ENCODE measurements at regions not wholly inside any gene's neighbourhood (a gene's known extent, or its start where the extent isn't known, plus 50 kb on each side); places are given as distances from the start of the nearest gene placed in this dataset.
"Not testable (repeated sequence)": the region's sequence is repeated elsewhere in the genome, so short reads cannot be mapped to it uniquely, and the experiment has no call there.

DNA sequence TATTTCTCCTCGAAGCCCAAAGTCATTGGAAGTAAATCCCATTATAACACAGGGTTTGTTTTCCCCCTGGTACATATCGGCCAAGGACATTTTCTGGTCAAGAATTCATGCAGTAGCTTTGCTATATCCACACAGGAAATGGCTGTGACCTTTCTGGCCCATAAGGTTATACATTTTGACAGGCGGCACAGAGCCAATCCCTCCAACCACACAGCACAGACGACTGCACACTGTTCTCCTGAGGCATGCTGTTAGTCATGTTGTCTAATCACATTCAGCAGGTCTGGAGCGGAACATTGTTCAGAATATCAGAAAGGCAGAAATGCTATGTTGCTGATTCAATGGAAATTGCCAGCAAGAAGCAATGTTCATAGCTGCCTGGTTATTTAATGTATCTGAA, 742.3 kb upstream of the SLC8A1 start:
- no peak for DNase-seq

DNA sequence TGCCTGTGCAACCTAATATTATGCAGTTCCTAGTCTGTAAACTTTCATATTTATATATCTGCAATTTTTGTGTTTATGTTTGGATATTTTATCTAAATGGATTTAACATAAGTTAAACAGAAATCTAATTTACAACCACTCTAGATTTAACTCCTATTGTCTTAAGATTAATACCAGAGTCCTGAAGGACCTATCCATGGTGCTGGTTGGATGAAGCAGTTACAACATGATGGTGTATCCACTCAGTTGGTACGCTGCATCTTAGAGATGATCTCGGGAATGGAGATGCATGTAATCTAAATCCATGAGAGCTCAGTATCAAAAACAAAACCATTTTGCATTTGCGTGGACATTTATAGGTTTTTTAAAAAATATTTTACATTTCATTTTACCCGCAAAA, 745.9 kb upstream of the SLC8A1 start:
- no peak for DNase-seq

DNA sequence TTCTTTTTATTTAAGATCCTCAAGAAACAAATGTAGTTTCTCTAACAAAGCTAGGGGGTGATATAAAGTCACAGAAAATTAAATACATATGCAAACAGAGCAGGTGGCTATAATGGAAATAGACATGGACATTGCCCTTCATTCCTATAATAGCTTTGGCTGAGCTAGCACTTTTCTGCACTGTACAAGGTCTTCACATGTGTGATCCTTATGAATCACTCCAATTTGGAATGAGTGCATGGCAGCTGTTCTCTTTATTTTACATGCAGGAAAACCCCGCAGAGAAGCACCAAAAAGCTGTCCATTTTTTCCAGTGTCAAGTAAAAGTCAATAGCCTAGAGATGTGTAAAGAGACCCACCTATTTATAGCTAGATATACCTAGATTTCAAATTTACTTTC, 747.4 kb upstream of the SLC8A1 start:
- no peak for DNase-seq

DNA sequence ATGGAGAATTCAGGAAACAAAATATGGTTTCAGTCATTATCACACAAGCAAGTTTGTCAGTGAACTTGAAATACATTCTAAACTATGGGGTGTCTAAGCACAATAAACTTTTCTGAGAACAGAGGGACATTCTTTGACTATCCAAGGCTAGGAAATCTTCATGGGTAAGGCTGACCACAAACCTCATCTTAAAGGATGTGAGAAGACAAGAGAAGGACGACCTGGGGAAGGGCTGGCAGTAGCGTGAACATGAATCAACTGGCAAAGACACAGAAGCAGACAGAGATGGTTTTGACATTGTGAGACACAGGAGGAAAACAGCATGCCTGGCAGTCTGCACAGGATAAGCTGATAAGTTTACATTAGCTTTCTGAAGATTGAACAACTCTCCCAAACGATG, 752.4 kb upstream of the SLC8A1 start:
- DNase-seq, result no peak

DNA sequence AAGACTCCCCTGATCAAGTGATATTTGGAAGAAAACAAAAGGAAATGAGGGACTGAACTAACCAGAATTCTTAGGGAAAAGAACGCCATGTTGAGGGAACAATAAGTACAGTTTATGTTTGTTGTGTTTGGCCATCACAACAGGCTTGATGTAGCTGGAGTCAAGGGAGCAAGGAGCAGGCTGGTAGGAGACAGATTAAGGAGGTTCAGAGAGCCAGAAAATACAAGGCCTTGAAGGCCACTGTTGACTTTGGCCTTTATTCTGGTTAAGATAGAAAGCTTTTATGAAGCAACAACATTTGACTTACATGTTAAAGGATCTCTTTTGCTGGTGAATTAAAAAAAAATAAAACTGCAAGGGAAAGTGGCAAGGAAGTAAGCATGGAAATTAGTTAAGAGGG, 754.1 kb upstream of the SLC8A1 start:
- DNase-seq, result no peak

DNA sequence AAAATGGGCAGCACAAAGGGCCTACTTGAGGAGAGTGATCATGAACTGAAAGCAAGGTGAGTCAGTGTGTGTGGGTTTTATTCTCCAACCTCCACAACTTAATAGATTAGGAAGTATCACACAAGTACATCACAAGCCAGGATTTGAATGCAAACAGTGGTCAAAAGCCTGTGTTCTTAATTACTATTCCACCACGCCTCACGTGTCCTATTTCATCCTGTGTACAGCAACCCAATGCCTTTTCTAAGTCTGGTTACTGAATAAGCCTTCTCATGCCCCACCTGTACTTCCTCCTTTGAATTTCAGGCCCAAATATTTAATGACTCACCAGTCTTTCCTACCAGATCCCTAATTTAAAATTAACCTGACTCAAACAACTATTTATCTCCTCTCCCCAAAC, 755.7 kb upstream of the SLC8A1 start:
- no peak for DNase-seq

DNA sequence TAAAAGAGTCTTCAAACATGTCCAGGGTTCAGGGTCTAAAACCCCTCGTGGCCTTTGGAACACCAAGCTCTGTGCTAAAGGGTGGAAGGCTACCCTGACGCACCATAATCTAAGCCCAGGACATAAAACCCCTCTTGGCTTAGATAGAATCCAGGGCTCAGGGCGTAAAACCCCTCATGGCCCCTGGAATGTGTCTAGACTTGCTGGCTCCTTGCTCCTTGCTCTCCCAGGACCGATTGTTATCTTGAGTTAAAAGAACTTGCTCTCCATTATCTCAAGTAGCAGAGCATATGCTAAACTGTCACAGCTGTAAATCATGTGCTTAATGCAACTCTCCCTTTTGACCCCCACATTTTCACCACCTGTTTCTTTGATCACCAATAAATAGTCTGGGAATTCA, 758.1 kb upstream of the SLC8A1 start:
- DNase-seq, result not testable (repeated sequence)

DNA sequence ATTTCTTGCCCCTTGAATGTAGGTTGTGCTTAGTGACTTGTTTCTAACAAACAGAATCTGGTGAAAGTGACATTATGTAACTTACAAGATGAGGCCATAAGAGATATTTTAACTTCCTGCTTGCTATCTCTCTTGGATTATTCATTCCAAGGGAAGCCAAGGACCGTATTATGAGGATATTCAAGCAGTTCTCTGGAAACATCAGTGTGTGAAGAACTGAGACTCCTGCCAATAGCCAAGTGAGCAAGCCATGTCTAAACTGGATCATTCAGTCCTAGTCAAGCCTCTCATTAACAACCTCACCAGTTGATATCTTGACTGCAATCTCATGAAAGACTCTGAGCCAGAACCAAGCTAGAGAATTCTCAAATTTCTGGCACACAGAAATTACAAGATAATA, 765.1 kb upstream of the SLC8A1 start:
- no peak for DNase-seq

DNA sequence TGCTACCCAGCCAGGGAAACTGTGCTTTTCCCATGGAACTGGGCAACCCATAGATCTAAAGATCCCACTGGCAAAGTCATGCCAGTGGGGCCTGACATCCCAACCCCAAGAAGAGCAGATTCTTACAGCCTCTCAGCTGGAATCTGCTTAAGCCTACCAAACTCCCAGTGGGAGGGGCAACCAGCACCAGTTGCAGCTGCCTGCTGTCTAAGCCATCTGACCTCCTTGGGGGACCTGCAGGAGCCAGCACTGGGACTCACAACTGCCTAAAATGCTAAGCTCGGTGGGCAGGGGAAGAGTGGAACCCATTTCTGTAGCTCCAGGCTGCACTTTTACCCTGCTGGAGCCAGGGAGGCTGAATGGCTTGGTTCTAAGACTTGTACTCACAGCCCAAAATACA, 770.7 kb upstream of the SLC8A1 start:
- DNase-seq, result no peak

DNA sequence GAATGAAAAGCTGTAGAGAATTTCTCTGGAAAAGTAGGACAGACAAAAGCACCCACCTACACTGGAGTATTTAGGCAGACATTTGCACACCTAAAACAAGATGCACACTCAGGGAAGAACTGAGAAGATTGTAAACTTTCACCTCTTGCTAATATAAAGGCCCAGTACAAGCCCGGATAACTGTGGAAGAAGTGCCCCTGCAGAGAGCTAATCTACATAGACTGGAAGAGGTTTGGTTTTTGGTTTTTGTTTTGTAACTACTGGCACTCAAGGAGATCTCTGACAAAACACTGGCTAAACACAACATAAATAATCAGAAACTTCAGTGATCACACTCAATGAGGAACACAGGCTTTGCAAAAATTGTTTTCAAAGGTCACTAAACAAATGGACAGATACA, 782.2 kb upstream of the SLC8A1 start:
- no peak for DNase-seq

DNA sequence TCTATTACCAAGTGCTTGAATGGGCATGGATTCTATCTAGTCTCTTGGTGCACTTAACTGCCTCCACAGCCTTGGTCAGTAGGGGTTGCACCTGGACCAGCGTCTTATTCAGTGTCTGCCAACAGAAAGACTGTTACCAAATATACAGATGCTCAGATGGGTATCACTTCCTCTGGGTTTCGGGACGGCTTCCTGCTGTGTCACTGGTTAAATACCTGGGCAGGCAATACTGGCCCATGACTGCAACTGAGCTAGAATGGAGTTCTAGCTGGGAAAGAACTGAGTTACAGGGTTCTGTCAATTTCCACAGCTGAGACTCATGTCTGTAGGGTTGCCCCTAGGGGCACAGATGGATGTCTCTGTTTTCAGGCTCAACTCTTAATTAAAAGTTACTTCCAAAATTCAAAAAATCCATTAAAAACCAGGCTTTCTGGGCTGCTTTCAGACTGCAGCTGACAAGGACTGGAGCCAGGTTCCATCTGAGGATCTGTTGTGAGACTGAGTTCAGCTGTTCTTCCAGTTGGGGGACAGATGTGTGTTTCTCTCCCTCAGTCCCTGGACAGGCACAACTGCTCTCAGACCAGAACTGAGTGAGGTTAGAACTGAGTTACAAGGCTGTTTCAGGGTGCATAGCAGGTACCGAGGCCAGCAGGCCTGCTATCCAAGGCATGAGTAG, 789.6 kb upstream of the SLC8A1 start:
- no peak for DNase-seq

DNA sequence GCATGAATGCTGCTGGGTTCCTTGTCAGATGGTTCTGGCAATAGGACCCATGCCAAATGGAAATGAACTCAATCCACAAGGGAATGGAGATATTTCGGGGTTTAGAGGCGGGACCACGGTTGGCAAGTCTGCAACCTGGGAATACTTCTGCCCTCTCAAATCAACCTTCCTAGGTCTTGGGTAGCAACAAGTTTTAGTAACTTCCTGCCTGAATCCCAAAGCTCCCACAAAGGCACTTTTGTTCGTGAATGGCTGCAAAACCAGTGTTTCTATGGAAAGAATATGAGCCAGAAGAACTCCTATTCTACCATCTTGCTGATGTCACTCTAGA, 790.1 kb upstream of the SLC8A1 start:
- DNase-seq, result no peak

DNA sequence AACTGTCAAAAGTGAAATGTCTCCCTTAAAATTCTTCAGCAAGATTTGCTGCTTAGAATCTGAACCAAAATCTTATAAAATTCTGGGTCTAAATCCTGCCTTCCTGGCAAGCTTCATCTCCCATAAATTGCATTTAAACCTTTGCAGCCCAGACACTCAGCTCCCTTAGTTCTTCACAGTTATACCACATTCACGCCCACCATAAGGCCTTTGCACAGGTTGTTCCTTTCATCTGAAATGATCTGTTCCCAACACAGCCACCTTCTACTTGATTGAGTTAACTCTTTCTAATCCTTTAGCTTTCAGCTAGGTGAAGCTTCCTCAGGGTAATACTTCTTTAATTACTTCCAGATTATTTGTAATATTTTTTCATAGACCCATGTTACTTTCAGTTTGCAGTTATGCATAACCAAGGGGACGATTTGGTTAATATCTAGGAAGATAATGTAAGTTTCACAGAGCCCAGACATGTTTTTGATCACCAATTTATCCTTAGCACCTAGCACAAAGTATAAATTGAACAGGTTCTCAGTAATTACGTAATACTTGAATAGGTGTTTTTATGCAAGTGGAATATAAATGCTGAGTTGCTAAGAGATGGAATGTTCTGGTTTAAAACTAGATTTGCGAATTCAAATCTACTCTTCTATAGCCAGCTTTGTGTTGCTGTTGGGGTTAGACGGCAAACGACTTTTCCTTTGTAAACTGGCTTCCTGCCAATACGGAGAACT, 779.7 kb upstream of the PKDCC start:
- DNase-seq, result no peak

DNA sequence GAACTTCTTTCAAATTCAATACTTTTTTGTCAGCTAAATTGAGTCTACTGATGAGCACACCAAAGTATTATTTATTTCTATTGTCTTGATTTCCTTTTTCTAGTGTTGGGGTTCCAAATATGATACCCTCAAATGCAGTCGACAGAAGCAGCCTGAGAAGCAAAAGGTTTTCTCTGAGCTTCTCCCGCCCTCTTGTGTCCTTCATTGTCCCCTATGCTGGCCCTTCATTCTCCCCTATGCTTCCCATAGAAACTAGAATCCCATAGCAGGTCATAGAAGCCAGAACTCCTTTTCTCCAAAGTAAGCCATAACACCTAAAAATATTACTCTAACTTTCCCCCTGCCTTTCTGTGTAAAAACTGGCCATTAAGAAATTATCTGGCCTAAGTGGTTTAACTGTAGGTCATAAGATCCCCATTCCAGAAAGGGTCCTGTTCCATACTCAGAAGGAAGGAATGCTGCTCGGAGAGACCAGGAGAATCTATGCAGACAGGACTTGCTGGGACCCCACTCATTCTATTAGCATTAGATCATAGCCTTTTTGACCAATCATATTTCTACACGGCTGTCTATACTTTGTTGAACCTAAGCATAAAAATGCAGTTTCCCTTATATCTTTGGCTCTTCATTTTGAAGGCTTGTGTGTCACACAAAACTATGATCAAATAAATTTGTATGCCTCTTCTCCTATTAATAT, 764.6 kb upstream of the PKDCC start:
- DNase-seq, result no peak

DNA sequence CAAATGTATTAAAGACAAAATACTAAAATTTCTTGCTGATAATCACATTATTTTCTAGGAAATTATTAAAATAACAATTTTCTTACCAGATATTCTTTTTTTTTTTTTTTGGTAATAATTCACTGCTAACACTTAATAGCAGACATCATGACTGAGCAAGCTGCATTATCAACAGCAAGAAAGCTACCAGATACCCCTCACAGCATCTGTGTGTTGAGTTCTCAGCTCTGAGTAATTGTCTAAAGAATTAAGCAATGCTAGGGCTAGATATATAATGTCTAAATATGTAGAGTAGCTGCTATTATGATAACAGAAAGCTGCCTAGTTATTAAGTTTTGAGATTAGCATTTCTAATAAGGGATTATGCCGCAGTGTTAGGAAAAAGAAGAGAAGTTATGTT, 754.3 kb upstream of the PKDCC start:
- DNase-seq, result no peak

DNA sequence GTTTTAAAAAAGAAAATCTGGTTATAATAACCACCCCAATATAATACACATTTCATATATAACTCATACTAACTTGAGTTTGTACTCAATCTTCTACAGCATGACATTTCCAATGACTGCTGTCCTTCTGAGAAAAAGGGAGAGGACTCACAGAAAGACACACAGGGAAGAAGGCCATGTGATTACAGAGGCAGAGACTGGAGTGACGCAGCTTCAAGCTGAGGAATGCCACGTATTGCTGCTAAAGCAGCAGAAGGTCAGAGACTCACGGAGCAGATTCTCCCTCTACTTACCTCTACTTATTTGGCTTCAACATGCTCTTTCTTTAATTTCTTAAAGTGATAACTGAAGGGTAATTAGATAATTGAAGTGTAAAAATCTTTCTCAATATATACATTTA, 753.5 kb upstream of the PKDCC start:
- no peak for DNase-seq

DNA sequence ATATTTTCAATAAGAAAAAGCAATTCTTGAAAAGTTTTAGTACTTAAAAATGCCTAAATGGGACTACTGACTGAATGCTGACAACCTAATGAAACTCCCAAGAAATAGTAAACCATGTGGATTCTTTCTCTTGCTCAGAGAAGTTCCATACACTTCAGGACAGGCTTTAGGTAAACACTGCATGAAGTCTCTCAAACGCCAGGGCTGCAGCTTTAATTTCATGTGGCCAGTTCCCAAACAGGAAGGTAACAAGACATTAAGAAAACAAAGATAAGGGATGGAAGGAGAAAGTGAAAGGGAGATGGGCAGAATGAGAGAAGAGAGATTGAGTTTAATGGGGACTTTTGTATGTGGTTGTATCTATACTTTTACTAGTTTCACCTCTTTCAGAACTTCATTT, 734.7 kb upstream of the PKDCC start:
- DNase-seq, result no peak

DNA sequence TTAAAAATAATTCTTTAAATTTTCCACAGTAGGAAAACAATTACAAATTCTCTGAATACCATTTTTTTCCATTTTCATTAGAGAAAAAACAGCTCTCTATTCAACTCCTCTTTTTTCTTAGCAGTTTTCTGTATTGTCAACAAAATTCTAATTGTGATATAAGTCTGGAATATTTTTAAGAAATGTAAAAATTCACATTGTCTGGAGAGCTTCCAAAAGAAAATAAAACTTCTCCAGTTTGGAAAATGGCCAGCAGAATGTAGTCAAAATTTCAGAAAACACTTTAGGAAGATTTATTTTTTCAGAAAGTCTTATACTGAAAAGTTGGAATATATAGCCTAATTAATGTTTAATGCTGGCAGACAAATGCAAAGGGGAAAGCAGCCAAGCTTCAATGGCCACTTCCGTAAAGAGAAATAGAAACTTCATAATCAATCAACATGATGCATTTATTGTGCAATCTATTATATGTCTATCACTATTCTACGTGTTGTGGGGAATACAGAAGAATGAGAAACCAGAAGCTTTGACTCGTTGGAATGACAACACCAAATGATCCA, 733.2 kb upstream of the PKDCC start:
- no peak for DNase-seq

DNA sequence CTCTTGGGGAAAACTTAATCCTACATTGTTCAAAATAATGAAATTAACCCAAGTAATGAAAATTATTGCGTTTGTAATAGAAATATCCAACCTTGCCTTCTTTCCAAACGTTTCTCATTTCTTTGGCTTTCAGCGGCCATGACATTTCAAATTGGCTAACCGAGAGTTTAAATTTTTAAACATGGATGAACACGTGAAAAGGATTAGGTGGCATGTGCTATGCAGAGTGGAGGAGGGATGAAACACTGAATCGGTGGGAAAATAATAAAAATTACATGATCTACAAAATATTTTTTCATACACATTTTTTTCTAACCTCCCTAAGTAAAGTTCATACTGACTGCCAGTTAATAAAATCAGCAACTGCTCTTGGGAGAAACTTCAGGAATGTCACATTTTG, 728.4 kb upstream of the PKDCC start:
- no peak for DNase-seq

DNA sequence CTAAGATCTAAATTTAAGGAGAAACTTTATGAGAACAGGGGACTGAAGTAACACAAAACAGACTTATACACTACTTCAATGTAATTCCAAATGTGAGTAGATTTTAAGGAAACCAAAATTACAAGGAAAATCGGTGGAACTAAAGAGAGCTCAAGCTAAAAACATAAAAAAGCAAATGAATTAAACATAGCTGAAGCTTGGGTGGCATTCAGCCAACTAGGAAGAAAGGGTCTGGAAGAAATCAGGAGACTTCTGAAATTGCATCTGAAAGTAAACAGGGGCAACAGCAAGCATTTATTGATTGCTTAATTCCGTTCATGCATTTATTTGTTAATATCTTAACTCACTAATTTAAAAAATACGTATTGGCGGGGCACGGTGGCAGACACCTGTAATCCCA, 727.3 kb upstream of the PKDCC start:
- no peak for DNase-seq

DNA sequence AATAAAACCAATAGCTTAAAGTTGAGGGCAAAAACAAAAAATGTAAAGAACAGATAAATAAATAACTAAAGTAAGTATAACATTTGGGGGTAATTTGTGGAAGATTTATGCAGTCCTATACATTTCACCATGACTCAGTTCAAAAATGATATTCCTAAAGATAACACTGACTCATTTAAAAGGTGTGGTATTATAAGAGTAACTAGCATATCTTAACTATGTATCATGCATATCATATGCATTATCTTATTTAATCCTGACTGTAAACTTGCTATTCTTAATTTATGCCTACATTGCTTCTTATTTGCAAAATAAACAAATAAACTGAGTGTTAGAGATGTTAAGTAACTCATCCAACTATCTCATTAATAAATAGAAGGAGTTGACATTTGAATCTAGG, 726.5 kb upstream of the PKDCC start:
- no peak for DNase-seq

DNA sequence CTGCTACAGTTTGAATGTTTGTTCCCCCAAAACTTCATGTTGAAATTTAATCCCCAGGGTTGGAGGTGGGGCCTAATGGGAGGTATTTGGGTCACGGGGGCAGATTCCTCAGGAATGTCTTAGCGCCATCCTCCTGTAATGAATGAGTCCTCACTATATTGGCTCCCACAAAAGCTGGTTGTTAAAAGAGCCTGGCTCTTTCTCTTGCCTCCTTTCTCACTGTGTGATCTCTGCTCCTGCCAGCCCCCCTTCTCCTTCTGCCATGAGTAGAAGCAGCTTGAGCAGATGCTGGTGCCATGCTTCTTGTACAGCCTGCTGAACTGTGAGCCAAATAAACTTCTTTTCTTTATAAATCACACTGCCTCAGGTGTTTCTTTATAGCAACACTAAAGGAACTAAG, 721.0 kb upstream of the PKDCC start:
- no peak for DNase-seq

DNA sequence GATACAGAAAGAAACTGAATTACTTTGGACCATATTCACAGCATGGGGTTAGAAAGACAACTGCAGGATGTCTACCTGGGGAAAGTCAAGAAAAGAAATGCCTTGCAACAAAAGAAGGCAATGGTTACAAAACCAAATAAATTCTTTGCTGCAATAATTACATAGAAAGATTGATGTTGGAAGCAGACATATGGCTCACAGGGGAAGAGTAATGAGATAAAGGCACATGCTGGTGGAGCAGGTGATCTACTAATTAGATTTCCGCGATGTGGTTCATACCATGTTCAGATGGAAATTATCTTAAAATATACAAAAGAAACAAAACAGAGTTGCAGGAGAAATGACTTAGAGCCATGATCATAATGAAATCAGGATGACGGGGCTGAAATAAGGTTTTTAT, 718.8 kb upstream of the PKDCC start:
- no peak for DNase-seq

DNA sequence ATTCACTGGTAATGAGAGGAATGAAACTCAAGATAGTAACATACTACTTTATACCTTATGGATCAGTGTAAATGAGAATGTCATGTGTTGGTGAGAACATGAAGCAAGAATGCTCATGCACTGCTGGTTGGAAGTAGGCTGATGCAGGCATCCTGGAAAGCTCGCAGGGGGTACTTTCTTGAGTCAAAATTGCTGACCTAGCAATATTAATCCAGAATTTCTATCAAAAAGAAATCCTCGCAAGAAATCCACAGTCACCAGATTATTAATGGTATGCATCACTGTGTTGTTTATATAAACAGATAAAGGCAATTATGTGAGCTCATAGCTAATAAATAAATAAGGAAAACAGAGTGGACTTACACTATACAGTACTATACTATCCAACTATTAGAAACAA, 713.7 kb upstream of the PKDCC start:
- DNase-seq, result no peak
